Chondrocyte (in vitro differentiated cells): ENCODE measurements at regions not wholly inside any gene's neighbourhood (a gene's known extent, or its start where the extent isn't known, plus 50 kb on each side); places are given as distances from the start of the nearest gene placed in this dataset.

Source experiments
- DNase-seq: peaks from one replicate; pipeline ENCODE4 v3.0.0; 2021; ENCODE audit warnings: mixed read lengths, low spot score
- H3K27ac Mint-ChIP-seq: one replicate; pipeline ENCODE4 v1.8.0; 2021; ENCODE audit warnings: mild to moderate bottlenecking, moderate library complexity, mixed read lengths; ENCODE audit not compliant: unreplicated experiment
- H3K27me3 Mint-ChIP-seq: 2 replicates; pipeline ENCODE4 v1.8.0; 2021; ENCODE audit warnings: low read depth, mixed read lengths
- H3K36me3 Mint-ChIP-seq: 2 replicates; pipeline ENCODE4 v1.8.0; 2021; ENCODE audit warnings: low read depth, mixed read lengths
- H3K4me1 Mint-ChIP-seq: 2 replicates; pipeline ENCODE4 v1.8.0; 2021; ENCODE audit warnings: low read depth, mild to moderate bottlenecking, mixed read lengths
- H3K4me3 Mint-ChIP-seq: one replicate; pipeline ENCODE4 v1.8.0; 2021; ENCODE audit warnings: mild to moderate bottlenecking, moderate library complexity, mixed read lengths; ENCODE audit not compliant: unreplicated experiment
- H3K9me3 Mint-ChIP-seq: 2 replicates; pipeline ENCODE4 v1.8.0; 2021; ENCODE audit warnings: low read depth, mixed read lengths
- CTCF ChIP-seq: fragments of 200-600 bp; sonication (generic); IDR thresholded peaks from 2 replicates; pipeline ENCODE4 v1.5.0; 2021; ENCODE audit warnings: antibody characterized with exemption, mild to moderate bottlenecking, moderate library complexity

DNA sequence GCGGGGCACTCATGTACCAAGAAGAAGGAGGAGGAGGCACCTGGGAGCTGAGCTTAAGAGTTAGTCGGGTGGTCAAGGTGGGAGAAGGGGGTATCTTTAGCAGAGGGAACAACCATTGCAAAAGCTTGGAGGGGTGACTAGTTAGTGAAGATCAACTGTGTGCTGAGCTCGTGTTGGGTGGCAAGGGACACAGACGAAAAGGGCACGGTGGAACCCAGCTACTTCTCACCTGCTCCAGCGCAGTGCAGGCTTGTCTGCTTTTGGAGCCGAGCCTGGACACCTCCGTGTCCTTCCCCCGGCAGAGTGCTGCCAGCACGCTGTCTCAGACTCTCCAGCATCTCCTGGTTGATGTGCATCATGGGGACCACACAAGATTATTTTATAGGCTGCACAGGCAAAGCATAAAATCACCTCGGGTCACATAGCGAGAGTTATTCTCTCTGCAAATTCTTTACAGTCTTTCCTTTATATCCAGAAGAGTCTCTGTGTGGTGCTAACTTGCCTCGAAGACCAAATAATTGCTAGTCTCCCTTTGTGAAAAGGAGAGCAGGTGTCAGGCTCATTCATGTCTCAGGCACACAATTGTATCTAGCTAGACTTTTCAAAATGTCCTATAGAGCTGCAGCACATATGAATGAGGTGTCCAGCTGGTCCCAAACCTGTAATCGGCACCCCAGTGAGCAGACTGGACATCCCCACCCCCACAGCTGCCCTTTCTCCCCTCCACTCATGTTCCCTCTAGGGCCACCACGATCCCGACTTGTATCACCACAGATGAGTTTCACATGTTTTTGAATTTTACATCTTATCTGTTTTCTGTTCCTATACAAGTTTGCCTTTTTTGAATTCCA lies 123.4 kb downstream of the CEBPB start:
- no peak for DNase-seq
- H3K27me3 Mint-ChIP-seq: no peaks in the 10 kb centered on the region
- no peak for TF ChIP-seq CTCF
- H3K4me3 Mint-ChIP-seq: no peak overlapping the region
- H3K4me1 Mint-ChIP-seq: peaks cover 62% of the 10 kb centered on the region
- H3K36me3 Mint-ChIP-seq: no peaks in the 10 kb centered on the region
- peaks cover 7% of the 10 kb centered on the region for H3K9me3 Mint-ChIP-seq
- peak overlapping the region; percentile 93 for H3K27ac Mint-ChIP-seq

- H3K4me3 Mint-ChIP-seq: no peak overlapping the region
- H3K27me3 Mint-ChIP-seq: no peaks in the 10 kb centered on the region
- H3K27ac Mint-ChIP-seq: no peak overlapping the region
- H3K9me3 Mint-ChIP-seq: peaks cover 7% of the 10 kb centered on the region
- no peak for DNase-seq
- no peak for TF ChIP-seq CTCF
- peaks cover 56% of the 10 kb centered on the region for H3K4me1 Mint-ChIP-seq
- no peaks in the 10 kb centered on the region for H3K36me3 Mint-ChIP-seq
Observed at GRCh38 chr20:50314678-50315335, 124.2 kb downstream of the CEBPB start.

DNA sequence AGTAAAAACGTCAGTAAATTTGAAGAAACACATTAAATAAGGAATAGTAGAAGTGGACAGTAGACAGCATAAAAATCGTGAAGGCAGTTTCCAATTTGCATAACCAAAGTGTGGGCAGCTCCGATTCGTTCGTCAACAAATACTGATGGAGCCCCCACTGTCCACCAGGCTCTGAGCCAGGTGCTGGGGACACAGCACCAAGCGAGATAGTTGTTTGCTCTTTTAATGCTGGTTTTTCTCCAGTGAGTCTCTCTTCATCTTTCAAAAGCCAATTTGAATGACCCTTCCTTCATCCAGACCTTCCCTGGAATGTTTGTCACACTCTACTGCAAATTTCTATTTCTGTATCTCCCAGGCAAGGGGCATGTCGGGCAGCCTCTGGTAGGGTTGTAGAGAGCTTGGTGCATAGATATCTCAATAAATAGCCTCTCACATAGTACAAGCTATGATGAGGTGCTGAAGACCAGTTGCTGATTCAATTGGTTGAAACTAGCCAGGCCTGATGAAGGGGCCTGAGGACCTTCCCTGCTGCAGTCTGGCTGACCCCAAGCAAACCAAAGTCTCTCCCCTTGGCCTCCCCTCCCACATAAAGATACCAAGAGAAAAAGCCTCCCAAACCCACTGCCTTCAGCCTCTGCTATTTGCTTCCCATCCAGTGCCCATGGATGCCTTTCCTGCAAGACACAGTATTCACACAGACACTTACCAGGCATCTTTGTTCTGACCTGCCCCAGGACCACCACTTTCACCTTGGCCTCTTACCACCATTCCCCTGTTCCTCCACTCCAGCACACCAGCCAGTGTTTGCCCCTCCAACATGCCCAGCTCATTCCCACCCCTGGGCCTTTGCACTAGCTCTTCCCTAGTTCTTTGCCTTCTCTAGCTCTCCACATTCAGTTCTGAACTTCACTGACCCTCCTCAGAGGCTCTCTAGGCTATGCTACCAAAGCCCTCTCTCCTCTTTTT lies 125.2 kb downstream of the CEBPB start:
- Mint-ChIP-seq H3K27ac (peak overlapping the region; percentile 67), H3K9me3 (peaks cover 7% of the 10 kb centered on the region), H3K36me3 (no peaks in the 10 kb centered on the region), H3K27me3 (no peaks in the 10 kb centered on the region), H3K4me3 (no peak overlapping the region), H3K4me1 (peaks cover 55% of the 10 kb centered on the region)
- no peak for TF ChIP-seq CTCF
- no peak for DNase-seq

- no peak for TF ChIP-seq CTCF
- Mint-ChIP-seq H3K4me3 (no peak overlapping the region), H3K36me3 (no peaks in the 10 kb centered on the region), H3K4me1 (peaks cover 57% of the 10 kb centered on the region), H3K9me3 (peaks cover 7% of the 10 kb centered on the region), H3K27ac (no peak overlapping the region), H3K27me3 (no peaks in the 10 kb centered on the region)
- DNase-seq: no peak
Observed at GRCh38 chr20:50317116-50317515, 126.5 kb downstream of the CEBPB start.

DNA sequence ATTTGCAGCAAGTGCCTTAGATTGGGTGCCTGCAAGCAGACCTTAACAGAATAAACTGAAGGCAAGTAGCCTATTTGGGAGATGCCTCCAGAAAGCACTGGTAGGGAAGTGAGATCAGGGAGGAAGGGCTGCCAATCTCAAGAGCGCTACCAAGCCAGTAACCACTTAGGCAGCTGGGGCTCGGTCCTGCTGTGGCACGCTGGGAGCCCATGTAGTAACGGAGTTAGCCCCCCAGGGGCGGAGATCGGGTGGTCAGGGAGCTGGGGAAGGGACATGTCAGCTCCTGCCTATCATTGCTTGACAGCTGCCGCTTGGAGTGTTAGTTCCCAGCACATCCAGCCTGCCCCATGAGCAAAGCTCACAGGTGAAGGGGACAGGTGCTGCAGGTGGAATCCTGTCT lies 127.0 kb downstream of the CEBPB start:
- peaks cover 57% of the 10 kb centered on the region for H3K4me1 Mint-ChIP-seq
- H3K4me3 Mint-ChIP-seq: no peak overlapping the region
- DNase-seq: no peak
- no peaks in the 10 kb centered on the region for H3K27me3 Mint-ChIP-seq
- no peak overlapping the region for H3K27ac Mint-ChIP-seq
- H3K9me3 Mint-ChIP-seq: peaks cover 7% of the 10 kb centered on the region
- TF ChIP-seq CTCF: no peak
- no peaks in the 10 kb centered on the region for H3K36me3 Mint-ChIP-seq
